OCI-LY7 (cell line): ENCODE measurements at regions not wholly inside any gene's neighbourhood (a gene's known extent, or its start where the extent isn't known, plus 50 kb on each side); places are given as distances from the start of the nearest gene placed in this dataset.

Experiments used
- CTCF ChIP-seq: fragments of 200-600 bp; sonication (generic); conservative IDR thresholded peaks from 2 replicates; pipeline ENCODE4 v1.5.1; 2014; ENCODE audit warnings: mild to moderate bottlenecking, antibody characterized with exemption, low read length, moderate library complexity, mixed read lengths
- EZH2phosphoT487 ChIP-seq: fragments of 200-600 bp; sonication (generic); IDR thresholded peaks from 2 replicates; pipeline ENCODE4 v1.6.1; 2018; ENCODE audit warnings: low read depth, borderline replicate concordance, mild to moderate bottlenecking, mixed run types, antibody characterized with exemption, low read length, moderate library complexity, mixed read lengths

GRCh38 chr1:94609619-94610018 is 68.1 kb upstream of the F3 start:
- TF ChIP-seq CTCF (no peak), EZH2phosphoT487 (no peak)
